Keratinocyte (primary cell): ENCODE measurements at regions not wholly inside any gene's neighbourhood (a gene's known extent, or its start where the extent isn't known, plus 50 kb on each side); places are given as distances from the start of the nearest gene placed in this dataset.

ENCODE experiments used
- DNase-seq: peaks from one replicate; pipeline ENCODE4 v3.0.0-alpha.2; 2011; ENCODE audit warnings: low read depth, missing footprints, low spot score
- FAIRE-seq: peaks from 2 replicates; lab custom pipeline; 2011; peaks lifted over from hg19 to GRCh38; lab: Jason Lieb, UNC
- H2AFZ ChIP-seq: 2 replicates; pipeline ENCODE4 v1.6.0; 2012; ENCODE audit warnings: low read length, control low read depth, inconsistent platforms; ENCODE audit not compliant: control insufficient read depth
- H3K27ac ChIP-seq: 2 replicates; pipeline ENCODE4 v1.5.1; 2011; ENCODE audit warnings: low read length; ENCODE audit not compliant: control insufficient read depth, insufficient read depth
- H3K27me3 ChIP-seq: 3 replicates; pipeline ENCODE4 v1.6.0; 2011; ENCODE audit warnings: low read length; ENCODE audit not compliant: control insufficient read depth, insufficient read depth; ENCODE audit errors: extremely low read depth
- H3K36me3 ChIP-seq, 2 experiments: 2 replicates in 1 of 2; 3 replicates in 1 of 2; pipeline ENCODE4 v1.5.1; 2011; ENCODE audit warnings: low read length in 2 of 2, mild to moderate bottlenecking in 1 of 2; ENCODE audit not compliant: control insufficient read depth in 2 of 2, insufficient read depth in 2 of 2; ENCODE audit errors: extremely low read depth in 1 of 2
- H3K4me1 ChIP-seq: 3 replicates; pipeline ENCODE4 v1.5.1; 2011; ENCODE audit warnings: low read length; ENCODE audit not compliant: control insufficient read depth, insufficient read depth; ENCODE audit errors: extremely low read depth
- H3K4me2 ChIP-seq: 3 replicates; pipeline ENCODE4 v1.6.0; 2011; ENCODE audit warnings: low read depth, low read length; ENCODE audit not compliant: control insufficient read depth, insufficient read depth; ENCODE audit errors: extremely low read depth
- H3K4me3 ChIP-seq, 3 experiments: fragments of 200-600 bp in 1 of 3; sonication (generic) in 1 of 3; 2 replicates in 2 of 3; 3 replicates in 1 of 3; pipeline ENCODE4 v1.5.1; 2011 to 2016; ENCODE audit warnings: low read length in 3 of 3, mild to moderate bottlenecking in 3 of 3, control low read depth in 2 of 3, inconsistent platforms in 1 of 3, low read depth in 1 of 3, mixed read lengths in 1 of 3, mixed run types in 1 of 3, moderate library complexity in 1 of 3; ENCODE audit not compliant: control insufficient read depth in 2 of 3, insufficient read depth in 2 of 3; ENCODE audit errors: extremely low read depth in 1 of 3
- H3K79me2 ChIP-seq: 2 replicates; pipeline ENCODE4 v1.6.0; 2012; ENCODE audit warnings: low read length; ENCODE audit not compliant: control insufficient read depth, insufficient read depth
- H3K9ac ChIP-seq: 3 replicates; pipeline ENCODE4 v1.6.0; 2011; ENCODE audit warnings: low read length; ENCODE audit not compliant: control insufficient read depth, insufficient read depth; ENCODE audit errors: extremely low read depth
- H3K9me1 ChIP-seq: 3 replicates; pipeline ENCODE4 v1.6.0; 2011; ENCODE audit warnings: low read length; ENCODE audit not compliant: control insufficient read depth, insufficient read depth; ENCODE audit errors: extremely low read depth
- H3K9me3 ChIP-seq: 2 replicates; pipeline ENCODE4 v1.5.1; 2012; ENCODE audit warnings: low read depth, low read length; ENCODE audit not compliant: control insufficient read depth
- H4K20me1 ChIP-seq: 3 replicates; pipeline ENCODE4 v1.6.0; 2011; ENCODE audit warnings: low read length; ENCODE audit not compliant: control insufficient read depth, insufficient read depth; ENCODE audit errors: extremely low read depth
- CTCF ChIP-seq, 3 experiments: IDR thresholded peaks in 1 of 3; conservative IDR thresholded peaks in 1 of 3; optimal IDR thresholded peaks in 1 of 3; 2 replicates in 2 of 3; 3 replicates in 1 of 3; pipeline versions ENCODE3 to v1.5.1; 2011; ENCODE audit warnings: low read length in 3 of 3, mild to moderate bottlenecking in 3 of 3, moderate library complexity in 2 of 3, control low read depth in 1 of 3, inconsistent platforms in 1 of 3; ENCODE audit not compliant: insufficient read depth in 2 of 3; ENCODE audit errors: extremely low read depth in 1 of 3
- EZH2 ChIP-seq: IDR thresholded peaks from one replicate; pipeline ENCODE4 v1.6.1; 2012; ENCODE audit warnings: inconsistent platforms, mild to moderate bottlenecking, low read length, moderate library complexity
- dilution Hi-C: fragments of 300-500 bp; cut with MboI; formaldehyde crosslinking; loops from one replicate; pipeline ENCODE4 v1.7.0; 2020; ENCODE audit warnings: low sequenced_read_pairs; ENCODE audit not compliant: extremely low pct_ligation_motif_present

- FAIRE-seq: no peak
- no peak for DNase-seq
- Histone ChIP-seq H3K4me1 (no peaks in the 10 kb centered on the region), H3K36me3 (no peaks in the 10 kb centered on the region), H4K20me1 (no peaks in the 10 kb centered on the region), H3K27me3 (no peaks in the 10 kb centered on the region), H3K9me3 (no peaks in the 10 kb centered on the region), H3K9ac (no peak overlapping the region), H3K79me2 (no peaks in the 10 kb centered on the region), H3K4me2 (no peak overlapping the region), H3K27ac (no peak overlapping the region), H2AFZ (no peak overlapping the region), H3K9me1 (no peaks in the 10 kb centered on the region), H3K4me3 (no peak overlapping the region)
- dilution Hi-C loops: no loop called here
- no peak for TF ChIP-seq CTCF (optimal IDR thresholded peaks at IDR 0.05 in 1 of 3, IDR thresholded peaks at IDR 0.05 in 1 of 3, conservative IDR thresholded peaks at IDR 0.05 in 1 of 3; ENCODE audit: extremely low read depth in 1 of 3, insufficient read depth in 2 of 3, low read length in 3 of 3)
- no peak for TF ChIP-seq EZH2
Measured at GRCh38 chr10:113978802-113979201, 64.9 kb upstream of the ADRB1 start.

GRCh38 chr10:113979409-113979808 is 64.3 kb upstream of the ADRB1 start:
- H3K4me2 ChIP-seq: no peak overlapping the region
- no peaks in the 10 kb centered on the region for H3K4me1 ChIP-seq
- TF ChIP-seq CTCF (optimal IDR thresholded peaks at IDR 0.05 in 1 of 3, IDR thresholded peaks at IDR 0.05 in 1 of 3, conservative IDR thresholded peaks at IDR 0.05 in 1 of 3; ENCODE audit: extremely low read depth in 1 of 3, insufficient read depth in 2 of 3, low read length in 3 of 3) (no peak), EZH2 (no peak)
- DNase-seq: no peak
- dilution Hi-C loops: no loop called here
- H3K9me1 ChIP-seq: no peaks in the 10 kb centered on the region
- H3K4me3 ChIP-seq: no peak overlapping the region
- H4K20me1 ChIP-seq: no peaks in the 10 kb centered on the region
- no peak overlapping the region for H3K27ac ChIP-seq
- H3K9ac ChIP-seq: no peak overlapping the region
- H3K9me3 ChIP-seq: no peaks in the 10 kb centered on the region
- FAIRE-seq: no peak
- no peaks in the 10 kb centered on the region for H3K79me2 ChIP-seq
- H3K27me3 ChIP-seq: no peaks in the 10 kb centered on the region
- H2AFZ ChIP-seq: no peak overlapping the region
- no peaks in the 10 kb centered on the region for H3K36me3 ChIP-seq
